ENCODE measurements at regions not wholly inside any gene's neighbourhood (a gene's known extent, or its start where the extent isn't known, plus 50 kb on each side); places are given as distances from the start of the nearest gene placed in this dataset.

DNA sequence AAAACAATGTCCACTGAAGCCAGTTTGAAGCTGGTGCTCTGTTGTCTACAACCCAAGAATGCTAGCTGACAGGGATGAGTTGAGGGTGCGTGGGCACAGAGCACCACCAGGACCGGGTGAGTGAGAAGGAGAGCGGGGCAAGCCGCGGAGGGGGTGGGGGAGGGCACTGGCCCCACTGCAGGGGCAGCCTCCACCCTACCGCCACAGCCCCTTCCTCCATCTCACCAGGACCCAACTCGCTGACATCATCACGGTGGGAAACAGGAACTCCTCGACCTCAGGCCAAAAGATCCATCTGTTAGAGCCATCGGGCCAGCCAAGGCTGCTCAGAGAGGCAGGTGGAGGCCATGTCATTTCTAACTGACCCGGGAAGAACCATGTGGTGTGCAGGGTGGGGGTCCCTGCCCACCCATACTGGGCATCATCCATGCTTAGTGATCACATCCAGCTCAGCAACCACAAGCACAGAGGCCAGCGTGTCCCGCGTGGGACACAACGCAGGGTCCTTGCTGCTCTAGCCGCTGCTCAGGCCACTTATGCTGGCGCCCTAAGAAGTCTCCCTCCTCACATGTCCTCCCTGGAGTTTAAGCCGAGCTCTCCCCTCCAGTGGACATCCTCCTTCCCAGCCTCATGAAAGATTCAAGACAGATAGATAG, 57.6 kb upstream of the GATA2 start:
- DNase-seq (ENCODE audit: low spot score), result peak; percentile 52
- TF ChIP-seq, protein P1, sequence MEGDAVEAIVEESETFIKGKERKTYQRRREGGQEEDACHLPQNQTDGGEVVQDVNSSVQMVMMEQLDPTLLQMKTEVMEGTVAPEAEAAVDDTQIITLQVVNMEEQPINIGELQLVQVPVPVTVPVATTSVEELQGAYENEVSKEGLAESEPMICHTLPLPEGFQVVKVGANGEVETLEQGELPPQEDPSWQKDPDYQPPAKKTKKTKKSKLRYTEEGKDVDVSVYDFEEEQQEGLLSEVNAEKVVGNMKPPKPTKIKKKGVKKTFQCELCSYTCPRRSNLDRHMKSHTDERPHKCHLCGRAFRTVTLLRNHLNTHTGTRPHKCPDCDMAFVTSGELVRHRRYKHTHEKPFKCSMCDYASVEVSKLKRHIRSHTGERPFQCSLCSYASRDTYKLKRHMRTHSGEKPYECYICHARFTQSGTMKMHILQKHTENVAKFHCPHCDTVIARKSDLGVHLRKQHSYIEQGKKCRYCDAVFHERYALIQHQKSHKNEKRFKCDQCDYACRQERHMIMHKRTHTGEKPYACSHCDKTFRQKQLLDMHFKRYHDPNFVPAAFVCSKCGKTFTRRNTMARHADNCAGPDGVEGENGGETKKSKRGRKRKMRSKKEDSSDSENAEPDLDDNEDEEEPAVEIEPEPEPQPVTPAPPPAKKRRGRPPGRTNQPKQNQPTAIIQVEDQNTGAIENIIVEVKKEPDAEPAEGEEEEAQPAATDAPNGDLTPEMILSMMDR (IDR thresholded peaks at IDR 0.05), result no peak
- no peak overlapping the region for H3K4me3 ChIP-seq
- H3K27ac ChIP-seq, result no peak overlapping the region

DNA sequence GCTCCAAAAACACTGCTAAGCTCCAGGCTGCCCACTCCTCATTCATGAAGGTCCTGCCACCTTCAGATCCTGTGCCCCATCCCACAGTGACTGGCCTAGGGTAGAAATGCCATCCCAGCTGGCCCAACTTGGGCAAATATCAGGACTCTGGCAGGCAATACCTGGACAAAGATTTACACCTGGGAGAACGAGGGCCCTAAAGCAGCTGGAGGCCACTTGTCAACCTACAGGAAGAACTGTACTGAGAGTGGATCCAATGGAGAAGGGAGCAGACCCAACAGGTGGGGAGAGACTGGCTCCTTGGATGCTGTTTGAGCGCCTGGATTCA, 57.1 kb upstream of the GATA2 start:
- Histone ChIP-seq H3K27ac (peak overlapping the region in 1 of 2 donors; percentile 53), H3K4me3 (no peak overlapping the region)
- TF ChIP-seq, protein P1 (IDR thresholded peaks at IDR 0.05), result no peak
- DNase-seq (ENCODE audit: low spot score), result peak; percentile 59

DNA sequence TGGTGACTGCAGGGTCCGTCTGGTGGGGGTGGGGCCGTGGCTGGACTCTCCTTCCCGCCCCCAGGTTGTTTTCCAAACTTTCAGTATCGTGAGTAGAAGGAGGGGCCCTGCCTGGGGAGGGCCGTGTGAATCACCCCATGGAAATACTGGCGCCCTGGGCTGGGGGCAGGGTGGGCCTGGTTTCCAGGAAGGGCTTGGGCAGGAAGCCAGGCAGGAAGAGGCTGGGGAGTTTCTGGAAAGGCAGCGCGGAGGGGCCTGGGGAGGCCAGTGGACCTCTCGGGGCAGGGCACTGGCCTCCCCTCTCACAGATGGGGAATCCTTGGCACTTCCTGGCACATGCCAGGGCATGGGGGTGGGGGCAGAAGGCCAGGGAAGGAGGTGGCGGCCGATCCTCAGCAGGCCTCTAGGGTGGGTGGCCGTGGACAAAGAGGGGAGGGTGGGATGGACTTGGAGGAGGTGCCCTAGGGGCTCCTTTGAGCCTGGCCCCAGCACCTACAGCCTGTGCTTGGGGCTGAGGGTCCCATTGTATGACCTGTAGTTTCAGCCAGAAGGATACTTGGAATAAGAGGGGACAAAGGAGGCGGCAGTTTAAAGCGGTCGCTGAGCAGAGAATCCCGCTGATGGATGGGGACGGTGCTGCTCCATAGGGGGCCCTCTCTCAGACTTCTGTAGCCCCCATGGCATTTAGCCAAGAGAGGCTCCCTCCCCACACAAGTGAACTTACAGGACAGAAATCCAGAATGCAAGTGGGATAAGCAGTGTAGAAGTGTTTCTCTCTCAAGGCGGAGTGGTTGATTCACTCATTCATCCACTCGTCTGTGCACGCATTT, 56.5 kb upstream of the GATA2 start:
- no peak for DNase-seq (ENCODE audit: low spot score)
- Histone ChIP-seq H3K4me3 (peak overlapping the region; percentile 9), H3K27ac (peak overlapping the region in 1 of 2 donors; percentile 53)
- TF ChIP-seq, protein P1 (IDR thresholded peaks at IDR 0.05), result no peak

DNA sequence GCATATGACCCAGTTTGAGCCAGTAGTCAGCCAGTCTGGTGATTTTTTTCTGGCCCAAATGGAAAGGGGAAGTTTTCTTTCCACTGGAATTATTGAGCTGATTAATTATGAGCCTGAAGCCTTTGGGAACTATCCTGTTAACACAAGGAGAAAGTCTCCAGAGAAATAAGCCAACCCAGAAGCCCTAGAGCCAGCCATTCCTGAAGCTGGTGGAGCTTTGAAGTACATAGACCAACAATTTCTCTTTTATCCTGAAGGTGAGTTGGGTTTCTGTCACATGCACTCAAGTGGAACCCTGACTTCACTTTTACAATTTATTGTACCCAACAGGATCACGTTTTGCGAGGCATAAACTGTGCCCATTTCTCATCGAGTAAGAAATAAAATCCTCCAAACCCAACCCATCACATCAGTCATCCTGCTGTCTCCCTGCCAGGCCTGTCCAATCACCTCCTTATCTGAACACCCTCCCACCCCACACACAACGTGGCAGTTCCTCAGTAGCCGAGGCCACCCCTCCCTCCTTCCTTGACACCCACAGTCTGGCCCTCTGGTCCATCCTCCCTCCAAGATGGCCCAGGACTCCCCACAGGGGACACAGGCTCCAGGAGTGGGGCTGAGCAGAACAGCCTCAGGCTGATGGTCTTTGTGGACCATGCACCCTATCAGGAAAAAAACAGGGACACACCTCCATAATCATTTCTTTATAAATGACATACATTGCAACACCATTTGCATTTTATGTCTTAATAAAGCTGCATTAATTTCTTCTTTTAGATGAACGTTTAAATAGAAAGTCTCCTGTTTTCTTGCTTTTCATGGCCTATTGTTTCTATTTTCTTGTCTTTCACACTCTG, 55.7 kb upstream of the GATA2 start:
- Histone ChIP-seq H3K27ac (peak overlapping the region in 1 of 2 donors; percentile 26), H3K4me3 (peak overlapping the region; percentile 9)
- no peak for DNase-seq (ENCODE audit: low spot score)
- TF ChIP-seq, protein P1 (IDR thresholded peaks at IDR 0.05), result no peak

DNA sequence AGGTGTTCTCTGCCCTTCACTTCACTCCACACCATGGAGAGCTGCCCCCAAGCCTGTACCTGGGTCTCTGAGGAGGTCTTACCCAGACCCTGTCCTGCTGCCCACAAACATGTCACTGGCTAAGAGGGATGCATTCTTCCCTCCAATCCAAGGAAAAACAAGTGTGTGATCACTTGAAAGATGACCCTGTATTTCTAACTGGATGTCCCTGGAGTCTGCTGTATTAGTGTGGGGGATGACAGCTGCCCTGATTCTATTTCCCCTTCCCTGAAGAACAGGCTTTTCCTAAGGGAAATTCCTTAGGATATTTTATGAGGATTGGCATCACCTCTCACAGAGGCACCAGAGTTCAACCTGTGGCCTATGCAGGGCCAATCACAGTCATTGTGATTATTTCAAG, 55.0 kb upstream of the GATA2 start:
- DNase-seq (ENCODE audit: low spot score), result no peak
- H3K27ac ChIP-seq, result no peak overlapping the region

DNA sequence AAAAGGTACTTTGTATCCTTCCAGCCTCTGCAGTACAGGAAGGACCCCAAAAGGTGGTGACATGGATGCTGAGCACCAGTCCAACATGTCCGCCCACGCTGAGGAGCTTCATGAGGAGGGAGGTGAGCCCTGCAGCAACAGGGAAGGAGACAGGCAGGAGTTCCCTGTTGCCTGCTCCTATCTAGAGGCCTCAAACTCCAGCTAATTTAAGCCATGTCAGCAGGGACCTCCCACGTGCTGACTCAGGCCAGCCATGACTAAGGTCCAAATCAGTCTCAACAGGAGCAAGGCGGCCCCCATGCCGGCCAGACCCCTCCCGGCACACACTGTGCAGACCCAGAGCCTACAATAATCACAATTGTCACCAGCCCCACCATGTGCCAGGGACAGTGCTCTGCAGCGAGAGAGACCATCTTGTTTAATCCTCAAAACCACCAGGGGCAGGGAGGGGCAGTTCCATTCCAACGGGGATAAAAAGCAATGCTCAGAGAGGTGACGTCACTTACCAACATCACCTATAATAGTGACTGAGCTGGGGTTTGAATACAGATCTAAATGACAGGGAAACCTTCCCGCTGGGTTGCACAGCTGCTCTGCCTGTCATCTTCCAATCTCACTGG, 54.5 kb upstream of the GATA2 start:
- TF ChIP-seq, protein P1 (IDR thresholded peaks at IDR 0.05), result no peak
- Histone ChIP-seq H3K27ac (no peak overlapping the region), H3K4me3 (no peak overlapping the region)
- DNase-seq (ENCODE audit: low spot score), result no peak

More for the DNA sequence above, 55.0 kb upstream of the GATA2 start:
- TF ChIP-seq, protein P1 (IDR thresholded peaks at IDR 0.05), result no peak
- H3K4me3 ChIP-seq, result no peak overlapping the region
